Activated T-cell treated with anti-CD3 and anti-CD28 coated beads, Interleukin-2, amount 50 U/mL, for 72 hours (primary cell): ENCODE measurements at regions not wholly inside any gene's neighbourhood (a gene's known extent, or its start where the extent isn't known, plus 50 kb on each side); places are given as distances from the start of the nearest gene placed in this dataset.

Source experiments
- ATAC-seq, 2 donors: fragments of 150-1000 bp; cut with Tn5 transposase; replicated peaks in 1 of 2; 2 replicates each; pipeline ENCODE4 v1.10.0; 2021; ENCODE audit warnings: moderate library complexity in 2 of 2, mild to moderate bottlenecking in 1 of 2
- DNase-seq, 2 donors: peaks; one replicate each; pipeline ENCODE4 v3.0.0; 2021 to 2022; ENCODE audit warnings: mixed read lengths in 1 of 2
- H3K27ac Mint-ChIP-seq: one replicate; pipeline ENCODE4 v1.8.0; 2022; ENCODE audit warnings: mild to moderate bottlenecking, moderate library complexity, mixed read lengths
- H3K27me3 Mint-ChIP-seq: one replicate; pipeline ENCODE4 v1.8.0; 2022; ENCODE audit warnings: low read depth, mixed read lengths
- H3K36me3 Mint-ChIP-seq, 2 donors: one replicate each; pipeline ENCODE4 v1.8.0; 2022; ENCODE audit warnings: mixed read lengths in 2 of 2, mild to moderate bottlenecking in 1 of 2; ENCODE audit not compliant: insufficient read depth in 2 of 2
- H3K4me1 Mint-ChIP-seq: one replicate; pipeline ENCODE4 v1.8.0; 2022; ENCODE audit warnings: low read depth, mixed read lengths
- H3K4me3 Mint-ChIP-seq, 2 donors: one replicate each; pipeline ENCODE4 v1.8.0; 2022; ENCODE audit warnings: mild to moderate bottlenecking in 2 of 2, mixed read lengths in 2 of 2, moderate library complexity in 2 of 2
- H3K9me3 Mint-ChIP-seq, 2 donors: one replicate each; pipeline ENCODE4 v1.8.0; 2022; ENCODE audit warnings: mixed read lengths in 2 of 2

- DNase-seq (peak in 1 of 2 donors; percentile 14), ATAC-seq (peak; percentile 69 to 80)
- H3K4me1 Mint-ChIP-seq, result peaks cover 22% of the 10 kb centered on the region
- no peaks in the 10 kb centered on the region for H3K9me3 Mint-ChIP-seq
- peak overlapping the region; percentile 70 for H3K27ac Mint-ChIP-seq
- H3K4me3 Mint-ChIP-seq, result peak overlapping the region; percentile 20 to 76
- no peaks in the 10 kb centered on the region for H3K36me3 Mint-ChIP-seq
- no peaks in the 10 kb centered on the region for H3K27me3 Mint-ChIP-seq
Observed at GRCh38 chr4:121243485-121243884, 79.4 kb upstream of the TNIP3 start.

GRCh38 chr4:121242188-121242750 is 78.1 kb upstream of the TNIP3 start:
- Mint-ChIP-seq H3K4me3 (no peak overlapping the region), H3K9me3 (no peaks in the 10 kb centered on the region), H3K4me1 (peaks cover 22% of the 10 kb centered on the region), H3K27me3 (no peaks in the 10 kb centered on the region), H3K27ac (peak overlapping the region; percentile 36), H3K36me3 (peaks cover 0 to 4% of the 10 kb centered on the region in 2 donors)
- ATAC-seq, result no peak
- DNase-seq, result no peak

- no peak for ATAC-seq
- DNase-seq, result no peak
- no peak overlapping the region for H3K27ac Mint-ChIP-seq
- H3K27me3 Mint-ChIP-seq, result no peaks in the 10 kb centered on the region
- peaks cover 14% of the 10 kb centered on the region for H3K4me1 Mint-ChIP-seq
- no peak overlapping the region for H3K4me3 Mint-ChIP-seq
- H3K9me3 Mint-ChIP-seq, result no peaks in the 10 kb centered on the region
- H3K36me3 Mint-ChIP-seq, result peaks cover 0 to 4% of the 10 kb centered on the region in 2 donors
Observed at GRCh38 chr4:121239951-121240350, 75.8 kb upstream of the TNIP3 start.

- ATAC-seq (no peak), DNase-seq (no peak)
- Mint-ChIP-seq H3K4me3 (no peak overlapping the region), H3K27me3 (no peaks in the 10 kb centered on the region), H3K4me1 (peaks cover 5% of the 10 kb centered on the region), H3K9me3 (no peaks in the 10 kb centered on the region), H3K27ac (no peak overlapping the region), H3K36me3 (peaks cover 0 to 4% of the 10 kb centered on the region in 2 donors)
Observed at GRCh38 chr4:121238461-121238860, 74.3 kb upstream of the TNIP3 start.

GRCh38 chr4:121237069-121237399 is 72.9 kb upstream of the TNIP3 start:
- DNase-seq, result no peak
- no peaks in the 10 kb centered on the region for H3K4me1 Mint-ChIP-seq
- no peaks in the 10 kb centered on the region for H3K9me3 Mint-ChIP-seq
- no peak overlapping the region for H3K4me3 Mint-ChIP-seq
- no peak overlapping the region for H3K27ac Mint-ChIP-seq
- ATAC-seq, result no peak
- H3K36me3 Mint-ChIP-seq, result peaks cover 0 to 4% of the 10 kb centered on the region in 2 donors
- no peaks in the 10 kb centered on the region for H3K27me3 Mint-ChIP-seq

- Mint-ChIP-seq H3K9me3 (no peaks in the 10 kb centered on the region), H3K27ac (no peak overlapping the region), H3K36me3 (peaks cover 0 to 4% of the 10 kb centered on the region in 2 donors), H3K4me1 (no peaks in the 10 kb centered on the region), H3K4me3 (no peak overlapping the region), H3K27me3 (no peaks in the 10 kb centered on the region)
- DNase-seq (no peak), ATAC-seq (no peak)
Observed at GRCh38 chr4:121236353-121237068, 72.4 kb upstream of the TNIP3 start.

- DNase-seq (no peak), ATAC-seq (no peak)
- Mint-ChIP-seq H3K9me3 (no peaks in the 10 kb centered on the region), H3K27ac (no peak overlapping the region), H3K27me3 (no peaks in the 10 kb centered on the region), H3K36me3 (peaks cover 0 to 4% of the 10 kb centered on the region in 2 donors), H3K4me1 (peaks cover 9% of the 10 kb centered on the region), H3K4me3 (no peak overlapping the region)
Observed at GRCh38 chr4:121233982-121234381, 69.9 kb upstream of the TNIP3 start.

- H3K9me3 Mint-ChIP-seq, result no peaks in the 10 kb centered on the region
- peaks cover 30% of the 10 kb centered on the region for H3K4me1 Mint-ChIP-seq
- H3K27me3 Mint-ChIP-seq, result no peaks in the 10 kb centered on the region
- H3K36me3 Mint-ChIP-seq, result peaks cover 0 to 2% of the 10 kb centered on the region in 2 donors
- H3K27ac Mint-ChIP-seq, result peak overlapping the region; percentile 60
- DNase-seq (no peak), ATAC-seq (no peak)
- no peak overlapping the region for H3K4me3 Mint-ChIP-seq
Observed at GRCh38 chr4:121229993-121230392, 65.9 kb upstream of the TNIP3 start.

GRCh38 chr4:121228848-121229247 is 64.7 kb upstream of the TNIP3 start:
- H3K4me1 Mint-ChIP-seq, result peaks cover 30% of the 10 kb centered on the region
- DNase-seq (no peak), ATAC-seq (no peak)
- H3K36me3 Mint-ChIP-seq, result peaks cover 0 to 2% of the 10 kb centered on the region in 2 donors
- H3K9me3 Mint-ChIP-seq, result no peaks in the 10 kb centered on the region
- no peak overlapping the region for H3K4me3 Mint-ChIP-seq
- H3K27ac Mint-ChIP-seq, result no peak overlapping the region
- no peaks in the 10 kb centered on the region for H3K27me3 Mint-ChIP-seq

- H3K9me3 Mint-ChIP-seq, result no peaks in the 10 kb centered on the region
- H3K36me3 Mint-ChIP-seq, result peaks cover 0 to 2% of the 10 kb centered on the region in 2 donors
- ATAC-seq (peak; percentile 93 to 94), DNase-seq (no peak)
- peaks cover 31% of the 10 kb centered on the region for H3K4me1 Mint-ChIP-seq
- no peaks in the 10 kb centered on the region for H3K27me3 Mint-ChIP-seq
- H3K27ac Mint-ChIP-seq, result peak overlapping the region; percentile 94
- H3K4me3 Mint-ChIP-seq, result peak overlapping the region; percentile 62 to 87
Observed at GRCh38 chr4:121227341-121227792, 63.2 kb upstream of the TNIP3 start.

- Mint-ChIP-seq H3K36me3 (peaks cover 0 to 2% of the 10 kb centered on the region in 2 donors), H3K4me1 (peaks cover 40% of the 10 kb centered on the region), H3K4me3 (peak overlapping the region; percentile 62 to 87), H3K9me3 (no peaks in the 10 kb centered on the region), H3K27me3 (no peaks in the 10 kb centered on the region), H3K27ac (peak overlapping the region; percentile 96)
- ATAC-seq, result no peak
- no peak for DNase-seq
Observed at GRCh38 chr4:121226362-121226761, 62.2 kb upstream of the TNIP3 start.

- Mint-ChIP-seq H3K4me3 (peak overlapping the region; percentile 6 to 80), H3K36me3 (peaks cover 0 to 2% of the 10 kb centered on the region in 2 donors)
- DNase-seq, result no peak
Observed at GRCh38 chr4:121221608-121222007, 57.5 kb upstream of the TNIP3 start.

GRCh38 chr4:121221201-121221600 is 57.1 kb upstream of the TNIP3 start:
- peak overlapping the region; percentile 6 to 80 for H3K4me3 Mint-ChIP-seq
- no peaks in the 10 kb centered on the region for H3K9me3 Mint-ChIP-seq
- H3K27me3 Mint-ChIP-seq, result no peaks in the 10 kb centered on the region
- ATAC-seq, result no peak
- DNase-seq, result no peak
- peaks cover 37% of the 10 kb centered on the region for H3K4me1 Mint-ChIP-seq
- H3K36me3 Mint-ChIP-seq, result peaks cover 0 to 2% of the 10 kb centered on the region in 2 donors
- H3K27ac Mint-ChIP-seq, result peak overlapping the region; percentile 89

More at GRCh38 chr4:121221608-121222007, 57.5 kb upstream of the TNIP3 start:
- H3K27me3 Mint-ChIP-seq, result no peaks in the 10 kb centered on the region
- H3K27ac Mint-ChIP-seq, result peak overlapping the region; percentile 89
- ATAC-seq, result peak; percentile 24 to 54
- H3K9me3 Mint-ChIP-seq, result no peaks in the 10 kb centered on the region
- peaks cover 34% of the 10 kb centered on the region for H3K4me1 Mint-ChIP-seq
